Naive B cell (primary cell): ENCODE measurements at regions not wholly inside any gene's neighbourhood (a gene's known extent, or its start where the extent isn't known, plus 50 kb on each side); places are given as distances from the start of the nearest gene placed in this dataset.

Experiments
- ATAC-seq, 2 donors: fragments of 150-1000 bp; cut with Tn5 transposase; 2 replicates each; pipeline ENCODE4 v1.10.0; 2021; ENCODE audit warnings: low read depth in 2 of 2, mild to moderate bottlenecking in 2 of 2, moderate library complexity in 2 of 2
- DNase-seq: peaks from one replicate; pipeline ENCODE4 v3.0.0; 2022
- H3K27ac Mint-ChIP-seq, 6 donors: one replicate each; pipeline ENCODE4 v1.8.0; 2020 to 2022; ENCODE audit warnings: mild to moderate bottlenecking in 6 of 6, mixed read lengths in 6 of 6, moderate library complexity in 5 of 6, inconsistent platforms in 2 of 6
- H3K27me3 Mint-ChIP-seq, 3 donors: one replicate each; pipeline ENCODE4 v1.8.0; 2021 to 2022; ENCODE audit warnings: mixed read lengths in 3 of 3, mild to moderate bottlenecking in 1 of 3
- H3K36me3 Mint-ChIP-seq, 2 donors: one replicate each; pipeline ENCODE4 v1.8.0; 2020 to 2022; ENCODE audit warnings: mixed read lengths in 2 of 2, inconsistent platforms in 1 of 2, mild to moderate bottlenecking in 1 of 2
- H3K4me1 Mint-ChIP-seq, 3 donors: one replicate each; pipeline ENCODE4 v1.8.0; 2020 to 2022; ENCODE audit warnings: mixed read lengths in 3 of 3, inconsistent platforms in 1 of 3, mild to moderate bottlenecking in 1 of 3, moderate library complexity in 1 of 3
- H3K4me3 Mint-ChIP-seq, 8 donors: one replicate each; pipeline ENCODE4 v1.8.0; 2020 to 2022; ENCODE audit warnings: mild to moderate bottlenecking in 8 of 8, mixed read lengths in 8 of 8, moderate library complexity in 8 of 8, inconsistent platforms in 2 of 8
- H3K9me3 Mint-ChIP-seq, 7 donors: one replicate each; pipeline ENCODE4 v1.8.0; 2020 to 2022; ENCODE audit warnings: mixed read lengths in 7 of 7, mild to moderate bottlenecking in 5 of 7, inconsistent platforms in 2 of 7, moderate library complexity in 1 of 7

- DNase-seq, result no peak
- H3K9me3 Mint-ChIP-seq, result peaks cover 3 to 16% (median 12%) of the 10 kb centered on the region in 7 donors
- no peaks in the 10 kb centered on the region for H3K36me3 Mint-ChIP-seq
- no peaks in the 10 kb centered on the region for H3K27me3 Mint-ChIP-seq
- ATAC-seq, result no peak
- H3K27ac Mint-ChIP-seq, result no peak overlapping the region
- H3K4me1 Mint-ChIP-seq, result no peaks in the 10 kb centered on the region
- H3K4me3 Mint-ChIP-seq, result no peak overlapping the region
These were observed 1552.6 kb downstream of the C4orf33 start for GRCh38 chr4:130648570-130648969.

GRCh38 chr4:130653842-130654241 lies 1557.9 kb downstream of the C4orf33 start:
- Mint-ChIP-seq H3K27me3 (no peaks in the 10 kb centered on the region), H3K4me1 (no peaks in the 10 kb centered on the region), H3K36me3 (no peaks in the 10 kb centered on the region), H3K27ac (no peak overlapping the region), H3K9me3 (peaks cover 6 to 30% (median 17%) of the 10 kb centered on the region in 7 donors), H3K4me3 (no peak overlapping the region)
- DNase-seq (no peak), ATAC-seq (no peak)

- Mint-ChIP-seq H3K27ac (no peak overlapping the region), H3K27me3 (no peaks in the 10 kb centered on the region), H3K4me3 (no peak overlapping the region), H3K9me3 (peaks cover 0 to 18% (median 3%) of the 10 kb centered on the region in 7 donors), H3K4me1 (no peaks in the 10 kb centered on the region), H3K36me3 (no peaks in the 10 kb centered on the region)
- ATAC-seq (no peak), DNase-seq (no peak)
These were observed 1563.4 kb downstream of the C4orf33 start for GRCh38 chr4:130659320-130659719.

GRCh38 chr4:130668859-130669258 lies 1572.9 kb downstream of the C4orf33 start:
- Mint-ChIP-seq H3K4me3 (no peak overlapping the region), H3K36me3 (no peaks in the 10 kb centered on the region)
- ATAC-seq, result no peak

GRCh38 chr4:130675266-130675665 lies 1579.3 kb downstream of the C4orf33 start:
- Mint-ChIP-seq H3K27ac (no peak overlapping the region), H3K27me3 (no peaks in the 10 kb centered on the region), H3K9me3 (peaks cover 0 to 5% (median 0%) of the 10 kb centered on the region in 7 donors), H3K4me3 (no peak overlapping the region), H3K36me3 (no peaks in the 10 kb centered on the region), H3K4me1 (no peaks in the 10 kb centered on the region)
- DNase-seq, result no peak
- ATAC-seq, result no peak

More at GRCh38 chr4:130668859-130669258, 1572.9 kb downstream of the C4orf33 start:
- Mint-ChIP-seq H3K9me3 (peaks cover 0 to 5% (median 0%) of the 10 kb centered on the region in 7 donors), H3K27me3 (no peaks in the 10 kb centered on the region), H3K27ac (no peak overlapping the region), H3K4me1 (no peaks in the 10 kb centered on the region)
- no peak for DNase-seq

- ATAC-seq, result no peak
- Mint-ChIP-seq H3K36me3 (no peaks in the 10 kb centered on the region), H3K4me3 (no peak overlapping the region), H3K9me3 (peaks cover 0 to 6% (median 0%) of the 10 kb centered on the region in 7 donors), H3K4me1 (no peaks in the 10 kb centered on the region), H3K27ac (no peak overlapping the region), H3K27me3 (no peaks in the 10 kb centered on the region)
- no peak for DNase-seq
These were observed 1593.2 kb downstream of the C4orf33 start for GRCh38 chr4:130689181-130689580.

GRCh38 chr4:130698251-130698650 lies 1602.3 kb downstream of the C4orf33 start:
- Mint-ChIP-seq H3K27ac (no peak overlapping the region), H3K4me3 (no peak overlapping the region), H3K36me3 (no peaks in the 10 kb centered on the region), H3K9me3 (peaks cover 0 to 3% (median 0%) of the 10 kb centered on the region in 7 donors), H3K27me3 (no peaks in the 10 kb centered on the region), H3K4me1 (no peaks in the 10 kb centered on the region)
- no peak for ATAC-seq
- no peak for DNase-seq

- DNase-seq (no peak), ATAC-seq (no peak)
- no peaks in the 10 kb centered on the region for H3K27me3 Mint-ChIP-seq
- no peak overlapping the region for H3K4me3 Mint-ChIP-seq
- no peaks in the 10 kb centered on the region for H3K4me1 Mint-ChIP-seq
- no peaks in the 10 kb centered on the region for H3K36me3 Mint-ChIP-seq
- H3K9me3 Mint-ChIP-seq, result peaks cover 0 to 3% (median 0%) of the 10 kb centered on the region in 7 donors
- H3K27ac Mint-ChIP-seq, result no peak overlapping the region
These were observed 1603.1 kb downstream of the C4orf33 start for GRCh38 chr4:130699004-130699403.

- Mint-ChIP-seq H3K9me3 (peaks cover 0 to 5% (median 0%) of the 10 kb centered on the region in 7 donors), H3K36me3 (no peaks in the 10 kb centered on the region), H3K27ac (no peak overlapping the region), H3K4me3 (no peak overlapping the region), H3K4me1 (no peaks in the 10 kb centered on the region), H3K27me3 (no peaks in the 10 kb centered on the region)
- DNase-seq, result no peak
- ATAC-seq, result no peak
These were observed 1607.4 kb downstream of the C4orf33 start for GRCh38 chr4:130703211-130703935.

- Mint-ChIP-seq H3K27ac (no peak overlapping the region), H3K4me3 (no peak overlapping the region), H3K27me3 (no peaks in the 10 kb centered on the region), H3K4me1 (no peaks in the 10 kb centered on the region), H3K36me3 (no peaks in the 10 kb centered on the region), H3K9me3 (peaks cover 0 to 5% (median 0%) of the 10 kb centered on the region in 7 donors)
- DNase-seq, result no peak
- no peak for ATAC-seq
These were observed 1609.1 kb downstream of the C4orf33 start for GRCh38 chr4:130705023-130705422.

- H3K4me3 Mint-ChIP-seq, result no peak overlapping the region
These were observed 1616.1 kb downstream of the C4orf33 start for GRCh38 chr4:130712038-130712437.

GRCh38 chr4:130714006-130714405 lies 1618.1 kb downstream of the C4orf33 start:
- ATAC-seq (no peak), DNase-seq (no peak)
- no peaks in the 10 kb centered on the region for H3K4me1 Mint-ChIP-seq
- no peaks in the 10 kb centered on the region for H3K36me3 Mint-ChIP-seq
- no peak overlapping the region for H3K27ac Mint-ChIP-seq
- H3K9me3 Mint-ChIP-seq, result peaks cover 0 to 8% (median 3%) of the 10 kb centered on the region in 7 donors
- no peaks in the 10 kb centered on the region for H3K27me3 Mint-ChIP-seq
- H3K4me3 Mint-ChIP-seq, result no peak overlapping the region

More at GRCh38 chr4:130712038-130712437, 1616.1 kb downstream of the C4orf33 start:
- Mint-ChIP-seq H3K9me3 (peaks cover 0 to 9% (median 3%) of the 10 kb centered on the region in 7 donors), H3K27ac (no peak overlapping the region), H3K4me1 (no peaks in the 10 kb centered on the region), H3K36me3 (no peaks in the 10 kb centered on the region), H3K27me3 (no peaks in the 10 kb centered on the region)
- ATAC-seq (no peak), DNase-seq (no peak)

- H3K36me3 Mint-ChIP-seq, result no peaks in the 10 kb centered on the region
- ATAC-seq (no peak), DNase-seq (no peak)
- H3K27me3 Mint-ChIP-seq, result no peaks in the 10 kb centered on the region
- no peaks in the 10 kb centered on the region for H3K4me1 Mint-ChIP-seq
- H3K27ac Mint-ChIP-seq, result no peak overlapping the region
- no peak overlapping the region for H3K4me3 Mint-ChIP-seq
- no peaks in the 10 kb centered on the region for H3K9me3 Mint-ChIP-seq
These were observed 1626.4 kb downstream of the C4orf33 start for GRCh38 chr4:130722361-130722760.

GRCh38 chr4:130736436-130737185 lies 1640.7 kb downstream of the C4orf33 start:
- Mint-ChIP-seq H3K36me3 (no peaks in the 10 kb centered on the region), H3K4me1 (no peaks in the 10 kb centered on the region), H3K4me3 (no peak overlapping the region), H3K27me3 (no peaks in the 10 kb centered on the region), H3K9me3 (peaks cover 3 to 34% (median 10%) of the 10 kb centered on the region in 7 donors), H3K27ac (no peak overlapping the region)
- no peak for DNase-seq
- no peak for ATAC-seq
